ENCODE measurements at regions not wholly inside any gene's neighbourhood (a gene's known extent, or its start where the extent isn't known, plus 50 kb on each side); places are given as distances from the start of the nearest gene placed in this dataset.

DNA sequence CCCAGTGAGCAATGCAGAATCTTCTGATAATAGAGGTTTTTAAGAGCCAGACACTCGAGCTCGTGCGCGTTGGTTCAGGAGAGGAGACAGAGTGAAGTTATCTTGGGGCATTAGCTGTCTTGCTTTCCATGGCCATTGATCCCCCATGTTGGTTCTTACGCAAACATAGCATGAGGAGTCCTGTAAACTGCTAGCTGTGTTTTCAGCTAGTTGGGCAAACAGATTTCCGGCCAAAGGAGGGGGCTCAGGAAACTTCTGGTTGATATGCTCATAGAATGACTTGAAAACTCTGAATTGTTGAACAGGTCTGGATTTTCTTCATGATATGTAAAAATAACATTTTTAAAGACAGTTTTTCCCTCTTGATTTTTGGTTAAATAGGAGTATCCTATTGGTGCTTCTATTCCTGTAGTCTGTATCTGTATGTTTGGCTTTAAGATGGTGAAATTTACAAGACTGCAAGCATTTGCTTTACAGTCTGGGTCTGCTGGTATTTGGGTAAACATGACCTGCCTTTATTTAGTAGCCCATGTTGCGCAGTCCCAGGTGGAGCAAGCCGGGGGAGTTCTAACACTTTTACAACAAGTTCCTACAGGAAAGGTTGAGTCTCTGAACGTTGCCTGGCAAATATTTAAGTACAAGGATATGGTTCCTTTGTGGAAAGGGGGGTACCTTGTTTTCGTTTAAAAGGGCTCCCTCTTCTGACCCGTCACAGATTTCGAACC is 218.4 kb upstream of the KCND2 start:
- no peaks in the 10 kb centered on the region for H3K4me1 ChIP-seq
- ATAC-seq: no peak
- H3K27ac ChIP-seq: peak overlapping the region; percentile 33
- no peak overlapping the region for H3K4me3 ChIP-seq
- intact Hi-C loops (cut with DNase I): no loop called here
- H3K36me3 ChIP-seq: no peaks in the 10 kb centered on the region
- no peaks in the 10 kb centered on the region for H3K27me3 ChIP-seq
- no peak for DNase-seq
- no peaks in the 10 kb centered on the region for H3K9me3 ChIP-seq
- TF ChIP-seq, protein P1, sequence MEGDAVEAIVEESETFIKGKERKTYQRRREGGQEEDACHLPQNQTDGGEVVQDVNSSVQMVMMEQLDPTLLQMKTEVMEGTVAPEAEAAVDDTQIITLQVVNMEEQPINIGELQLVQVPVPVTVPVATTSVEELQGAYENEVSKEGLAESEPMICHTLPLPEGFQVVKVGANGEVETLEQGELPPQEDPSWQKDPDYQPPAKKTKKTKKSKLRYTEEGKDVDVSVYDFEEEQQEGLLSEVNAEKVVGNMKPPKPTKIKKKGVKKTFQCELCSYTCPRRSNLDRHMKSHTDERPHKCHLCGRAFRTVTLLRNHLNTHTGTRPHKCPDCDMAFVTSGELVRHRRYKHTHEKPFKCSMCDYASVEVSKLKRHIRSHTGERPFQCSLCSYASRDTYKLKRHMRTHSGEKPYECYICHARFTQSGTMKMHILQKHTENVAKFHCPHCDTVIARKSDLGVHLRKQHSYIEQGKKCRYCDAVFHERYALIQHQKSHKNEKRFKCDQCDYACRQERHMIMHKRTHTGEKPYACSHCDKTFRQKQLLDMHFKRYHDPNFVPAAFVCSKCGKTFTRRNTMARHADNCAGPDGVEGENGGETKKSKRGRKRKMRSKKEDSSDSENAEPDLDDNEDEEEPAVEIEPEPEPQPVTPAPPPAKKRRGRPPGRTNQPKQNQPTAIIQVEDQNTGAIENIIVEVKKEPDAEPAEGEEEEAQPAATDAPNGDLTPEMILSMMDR (IDR thresholded peaks at IDR 0.05): no peak

DNA sequence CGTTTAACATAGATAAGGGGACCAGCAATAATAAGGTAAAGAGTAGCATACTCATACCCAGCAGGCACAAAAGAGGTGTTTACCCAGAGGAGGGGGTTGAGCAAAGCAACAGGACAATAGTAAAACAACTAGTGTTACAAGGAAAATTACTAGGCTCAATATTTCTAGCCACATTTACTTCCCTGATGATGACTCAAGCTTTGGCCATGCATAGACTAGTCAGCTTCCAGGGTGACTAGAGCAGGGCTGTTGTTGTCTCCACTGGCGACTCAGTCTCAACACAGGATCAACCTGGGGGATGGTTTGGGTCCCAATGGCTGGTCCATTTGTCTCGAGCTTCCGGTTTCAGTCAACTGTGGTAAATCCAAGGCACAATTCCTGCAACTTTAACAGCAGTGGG is 217.7 kb upstream of the KCND2 start:
- H3K36me3 ChIP-seq: no peaks in the 10 kb centered on the region
- H3K9me3 ChIP-seq: no peaks in the 10 kb centered on the region
- no peaks in the 10 kb centered on the region for H3K27me3 ChIP-seq
- intact Hi-C loops (cut with DNase I): no loop called here
- DNase-seq (no peak), ATAC-seq (no peak)
- H3K27ac ChIP-seq: no peak overlapping the region
- TF ChIP-seq, protein P1 (IDR thresholded peaks at IDR 0.05): no peak
- no peak overlapping the region for H3K4me3 ChIP-seq
- H3K4me1 ChIP-seq: no peaks in the 10 kb centered on the region

DNA sequence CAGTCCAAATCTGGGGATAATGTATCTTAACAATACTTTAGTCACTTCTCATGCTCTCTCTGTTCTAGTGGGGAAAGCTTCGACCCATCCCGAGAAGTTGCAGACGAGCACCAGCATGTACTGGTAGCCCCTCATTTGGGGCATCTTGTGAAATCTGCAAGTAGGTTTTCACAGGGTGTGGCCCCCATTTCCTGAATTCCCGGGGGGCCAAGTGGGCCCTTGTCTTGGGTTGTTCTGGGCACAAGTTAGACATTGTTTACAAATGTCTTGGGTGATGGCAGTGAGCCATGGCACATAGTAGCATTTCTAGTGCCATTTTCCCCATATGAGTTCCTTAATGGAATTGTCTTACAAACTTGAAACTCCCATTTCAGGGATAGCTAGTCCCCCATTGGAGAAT is 216.7 kb upstream of the KCND2 start:
- Histone ChIP-seq H3K4me1 (no peaks in the 10 kb centered on the region), H3K27ac (no peak overlapping the region), H3K9me3 (no peaks in the 10 kb centered on the region), H3K4me3 (no peak overlapping the region), H3K27me3 (no peaks in the 10 kb centered on the region), H3K36me3 (no peaks in the 10 kb centered on the region)
- intact Hi-C loops (cut with DNase I): no loop called here
- ATAC-seq: no peak
- TF ChIP-seq, protein P1 (IDR thresholded peaks at IDR 0.05): no peak
- no peak for DNase-seq

DNA sequence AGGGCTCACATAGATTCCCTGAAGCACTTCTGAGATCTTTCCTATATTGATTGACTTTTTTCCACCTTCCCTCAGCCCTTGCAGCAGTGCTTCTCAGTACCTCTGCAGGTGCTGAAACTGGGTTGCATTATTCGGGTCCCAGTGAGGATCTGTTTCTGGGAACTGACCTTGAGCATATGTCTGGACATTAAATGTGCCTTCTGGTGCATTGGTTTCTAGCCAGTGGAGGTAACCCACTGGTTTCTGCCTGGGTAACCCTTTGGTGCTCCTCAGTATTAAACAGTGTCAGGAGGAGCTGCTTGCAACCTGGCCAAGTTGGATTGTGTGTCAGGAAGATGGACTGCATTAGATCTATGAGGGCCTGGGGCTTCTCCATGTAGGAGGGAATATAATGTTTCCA is 213.3 kb upstream of the KCND2 start:
- no peak for ATAC-seq
- TF ChIP-seq, protein P1 (IDR thresholded peaks at IDR 0.05): no peak

DNA sequence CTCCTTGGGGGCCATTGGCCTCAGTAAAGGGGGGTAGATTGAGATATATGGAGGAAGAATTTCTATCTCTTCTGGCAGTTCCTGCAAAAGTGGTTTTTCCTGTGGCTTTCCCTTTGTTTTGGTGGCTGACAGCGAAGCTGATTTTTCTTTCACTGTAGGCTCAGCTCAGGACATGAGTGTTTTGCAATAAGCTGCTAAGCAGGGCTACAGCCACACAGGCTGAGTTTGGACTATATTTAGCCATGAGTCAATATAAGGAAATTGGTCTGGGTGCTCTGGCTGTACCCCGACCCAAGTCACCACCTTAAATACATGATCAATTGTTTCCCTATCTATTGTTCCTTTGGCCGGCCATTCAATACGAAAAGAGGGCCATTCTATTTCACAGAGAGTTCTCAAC is 212.7 kb upstream of the KCND2 start:
- DNase-seq (no peak), ATAC-seq (no peak)
- Histone ChIP-seq H3K36me3 (no peaks in the 10 kb centered on the region), H3K4me1 (no peaks in the 10 kb centered on the region), H3K9me3 (no peaks in the 10 kb centered on the region), H3K4me3 (no peak overlapping the region), H3K27me3 (no peaks in the 10 kb centered on the region), H3K27ac (no peak overlapping the region)
- TF ChIP-seq, protein P1 (IDR thresholded peaks at IDR 0.05): no peak
- intact Hi-C loops (cut with DNase I): no loop called here

More for the DNA sequence above, 213.3 kb upstream of the KCND2 start:
- Histone ChIP-seq H3K4me3 (no peak overlapping the region), H3K27ac (no peak overlapping the region), H3K36me3 (no peaks in the 10 kb centered on the region), H3K4me1 (no peaks in the 10 kb centered on the region), H3K27me3 (no peaks in the 10 kb centered on the region), H3K9me3 (no peaks in the 10 kb centered on the region)
- intact Hi-C loops (cut with DNase I): no loop called here
- no peak for DNase-seq

DNA sequence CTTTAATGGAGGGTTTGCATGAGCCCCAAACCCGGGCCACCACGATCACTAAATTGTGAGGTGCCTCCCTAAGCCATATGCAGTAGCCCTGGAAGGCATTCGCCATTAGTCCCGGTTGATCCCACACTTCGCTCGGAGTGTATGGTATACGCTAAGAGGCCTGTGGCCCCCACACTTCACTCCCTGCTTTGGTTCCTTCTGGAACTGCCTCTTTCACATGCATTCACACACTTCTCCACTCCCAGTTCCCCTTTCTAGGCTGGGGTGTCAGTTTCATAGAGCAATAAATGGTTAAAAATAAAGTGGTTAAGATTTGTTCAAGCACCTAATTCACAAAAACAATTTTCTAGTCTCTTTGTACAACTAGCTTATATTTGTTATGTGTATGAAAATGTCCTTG is 212.1 kb upstream of the KCND2 start:
- intact Hi-C loops (cut with DNase I): no loop called here
- H3K27me3 ChIP-seq: no peaks in the 10 kb centered on the region
- TF ChIP-seq, protein P1 (IDR thresholded peaks at IDR 0.05): no peak
- no peaks in the 10 kb centered on the region for H3K36me3 ChIP-seq
- H3K4me1 ChIP-seq: no peaks in the 10 kb centered on the region
- ATAC-seq (no peak), DNase-seq (no peak)
- H3K4me3 ChIP-seq: no peak overlapping the region
- no peaks in the 10 kb centered on the region for H3K9me3 ChIP-seq
- H3K27ac ChIP-seq: no peak overlapping the region
